A172 (cell line): ENCODE measurements at regions not wholly inside any gene's neighbourhood (a gene's known extent, or its start where the extent isn't known, plus 50 kb on each side); places are given as distances from the start of the nearest gene placed in this dataset.
"Not testable (repeated sequence)": the region's sequence is repeated elsewhere in the genome, so short reads cannot be mapped to it uniquely, and the experiment has no call there.

Experiments used
- DNase-seq: peaks from one replicate; pipeline ENCODE4 v3.0.0-alpha.2; 2015; ENCODE audit warnings: low spot score

- DNase-seq: no peak
Measured at GRCh38 chr10:113469796-113470195, 83.1 kb upstream of the HABP2 start.

GRCh38 chr10:113470372-113471240 is 82.2 kb upstream of the HABP2 start:
- DNase-seq: no peak

- no peak for DNase-seq
Measured at GRCh38 chr10:113471241-113471996, 81.4 kb upstream of the HABP2 start.

DNA sequence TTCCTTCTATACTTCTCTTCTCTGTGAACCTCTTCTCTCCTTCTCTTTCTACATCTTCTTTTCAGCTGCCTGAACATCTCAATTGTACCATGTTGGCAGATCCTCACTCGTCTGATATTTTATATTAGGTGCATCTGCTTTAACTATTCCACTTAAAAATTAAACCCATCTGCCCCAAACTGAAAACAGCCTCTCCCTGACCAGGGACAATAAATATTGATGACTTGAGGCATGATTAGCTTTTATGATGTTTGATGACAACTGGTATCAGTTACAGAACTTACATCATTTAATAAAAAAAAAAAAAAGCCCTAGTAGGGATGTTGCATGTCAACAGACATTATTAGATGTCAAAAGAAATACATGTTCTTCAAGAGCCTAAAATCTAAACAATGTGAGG is 79.8 kb upstream of the HABP2 start:
- DNase-seq: no peak

GRCh38 chr10:113473851-113474250 is 79.0 kb upstream of the HABP2 start:
- DNase-seq: peak; percentile 56

DNA sequence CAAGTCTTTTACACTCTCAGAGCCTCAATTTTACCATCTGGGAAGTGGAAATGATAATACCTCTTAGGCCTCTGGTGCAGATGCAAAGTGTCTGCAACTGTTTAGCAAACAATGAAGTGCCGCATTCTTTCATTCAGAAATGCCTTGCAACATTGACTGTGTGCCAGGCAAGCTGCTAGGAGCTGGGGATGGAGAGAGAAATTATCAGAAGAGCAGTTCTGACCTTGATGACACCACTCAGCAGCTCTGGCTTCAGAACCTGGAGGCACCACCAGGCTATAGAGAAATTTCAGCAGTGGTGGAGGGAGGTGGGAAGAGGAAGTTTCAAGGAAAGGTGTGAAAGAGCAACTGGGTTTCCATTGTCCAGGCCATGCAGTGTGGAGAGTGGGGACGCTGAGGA is 78.1 kb upstream of the HABP2 start:
- DNase-seq: no peak

GRCh38 chr10:113475381-113475807 is 77.5 kb upstream of the HABP2 start:
- peak; percentile 41 for DNase-seq

- no peak for DNase-seq
Measured at GRCh38 chr10:113476191-113476590, 76.7 kb upstream of the HABP2 start.

GRCh38 chr10:113476673-113477072 is 76.2 kb upstream of the HABP2 start:
- DNase-seq: no peak

DNA sequence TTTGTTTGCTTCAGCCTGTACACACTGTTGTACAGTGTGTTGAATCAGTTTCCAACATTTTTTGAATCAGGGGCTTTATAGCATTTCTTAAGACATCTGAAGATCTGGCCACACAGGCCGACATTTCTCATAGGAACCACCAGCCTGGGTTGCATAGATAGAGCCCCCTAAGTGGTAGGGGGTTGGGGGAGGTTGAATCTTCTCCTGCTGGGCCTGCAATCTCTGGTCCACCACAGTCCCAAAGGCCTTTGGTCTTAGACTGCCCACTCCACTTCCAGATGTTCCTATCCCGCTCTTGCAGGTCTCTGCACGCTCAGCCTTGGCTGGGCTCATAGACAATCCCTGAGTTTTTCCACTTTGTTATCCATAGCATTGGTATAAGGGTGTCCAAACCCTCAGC is 75.4 kb upstream of the HABP2 start:
- no peak for DNase-seq

GRCh38 chr10:113479346-113480080 is 73.3 kb upstream of the HABP2 start:
- DNase-seq: no peak

GRCh38 chr10:113480081-113480360 is 72.8 kb upstream of the HABP2 start:
- DNase-seq: no peak

- DNase-seq: no peak
Measured at GRCh38 chr10:113480851-113481502, 71.9 kb upstream of the HABP2 start.

DNA sequence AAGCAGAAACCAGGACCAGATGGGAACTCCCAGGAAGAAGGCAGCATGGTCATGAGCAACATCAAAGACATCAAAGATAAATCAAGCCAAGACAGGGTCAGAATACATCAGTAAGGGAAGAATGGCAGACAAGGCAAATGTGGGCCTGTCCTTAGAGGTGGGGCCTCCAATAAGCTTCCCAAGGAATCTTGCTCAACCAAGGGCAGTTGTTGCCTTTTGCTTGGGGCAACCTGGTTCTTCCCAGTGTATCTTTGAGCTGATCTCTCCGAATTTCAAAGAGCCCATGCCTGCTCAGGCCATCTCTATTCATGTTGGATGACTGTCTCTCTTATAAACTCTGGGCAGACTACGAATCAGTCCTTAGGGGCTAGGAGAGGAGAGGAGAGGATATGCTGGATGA is 68.4 kb upstream of the HABP2 start:
- DNase-seq: no peak

DNA sequence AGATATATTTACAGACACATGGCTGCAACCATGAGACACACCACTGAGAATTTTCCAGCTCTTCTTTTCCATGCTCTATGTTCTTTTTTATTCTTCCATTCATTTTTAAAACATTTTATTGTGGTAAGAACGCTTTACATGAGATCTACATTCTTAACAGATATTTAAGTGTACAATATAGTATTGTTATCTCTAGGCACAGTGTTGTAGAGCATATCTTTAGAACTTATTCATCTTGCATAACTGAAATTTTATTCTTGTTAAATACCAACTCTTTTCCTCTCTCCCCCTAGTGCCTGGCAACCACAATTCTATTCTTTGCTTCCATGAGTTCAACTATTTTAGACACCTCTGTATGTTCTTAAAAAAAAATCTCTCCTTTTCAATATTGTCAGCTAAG is 67.1 kb upstream of the HABP2 start:
- DNase-seq: no peak

DNA sequence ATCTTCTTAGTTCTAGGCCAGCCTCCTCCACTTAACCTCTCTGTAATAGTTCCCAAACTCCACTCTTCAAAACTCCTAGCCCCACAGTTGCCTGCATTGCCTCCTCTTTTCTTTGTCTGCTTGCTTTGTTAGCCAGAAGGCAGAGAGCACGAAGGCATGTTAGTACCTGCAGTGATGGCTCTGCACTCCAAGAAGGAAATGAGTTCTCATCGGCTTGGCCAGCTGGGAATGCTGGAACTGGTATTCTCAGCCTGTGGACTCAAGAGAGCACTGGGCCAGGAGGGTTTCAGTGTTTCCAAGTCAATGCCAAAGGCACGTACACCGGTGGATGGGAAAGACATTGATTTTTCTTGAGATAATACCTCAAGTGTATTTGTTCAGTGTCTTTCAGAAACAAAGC is 66.3 kb upstream of the HABP2 start:
- no peak for DNase-seq

- no peak for DNase-seq
Measured at GRCh38 chr10:113487154-113487553, 65.7 kb upstream of the HABP2 start.

DNA sequence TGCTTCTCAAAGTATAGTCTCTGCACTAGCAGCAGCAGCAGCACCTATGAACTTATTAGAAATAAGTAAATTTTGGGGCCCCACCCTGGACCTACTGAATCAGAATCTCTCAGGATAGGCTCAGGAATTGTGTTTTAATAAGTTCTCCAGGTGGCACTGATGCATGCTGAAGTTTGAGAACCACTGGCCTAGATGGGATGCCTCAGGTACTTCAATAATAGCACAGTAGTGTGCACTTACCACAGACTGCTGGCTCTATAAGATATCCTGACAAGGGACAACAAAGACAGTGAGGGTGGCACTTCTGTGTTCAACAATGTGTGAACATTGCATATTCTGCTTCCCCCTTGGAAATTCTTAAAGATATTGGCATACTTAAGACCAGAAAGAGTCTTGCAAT is 64.7 kb upstream of the HABP2 start:
- no peak for DNase-seq

- DNase-seq: not testable (repeated sequence)
Measured at GRCh38 chr10:113489522-113489921, 63.3 kb upstream of the HABP2 start.

- DNase-seq: no peak
Measured at GRCh38 chr10:113491967-113492565, 60.8 kb upstream of the HABP2 start.

DNA sequence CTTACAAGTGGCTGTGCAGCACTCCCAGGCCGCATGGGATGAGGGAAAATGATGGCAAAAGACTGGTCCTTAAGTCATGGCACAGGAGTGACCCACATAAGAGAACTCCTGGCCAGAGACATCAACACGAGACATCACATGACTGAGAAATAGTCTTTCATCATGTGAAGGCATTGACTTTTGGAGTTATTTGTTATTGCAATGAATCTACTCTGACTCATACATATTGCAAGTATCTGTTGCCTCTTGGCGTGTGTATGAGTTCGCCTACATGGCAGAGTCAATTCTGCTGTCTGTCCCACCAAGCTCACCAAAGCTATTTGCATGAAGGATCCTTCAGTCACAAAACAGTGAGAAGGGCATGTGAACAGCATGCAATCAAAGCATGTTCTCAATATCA is 59.7 kb upstream of the HABP2 start:
- no peak for DNase-seq

DNA sequence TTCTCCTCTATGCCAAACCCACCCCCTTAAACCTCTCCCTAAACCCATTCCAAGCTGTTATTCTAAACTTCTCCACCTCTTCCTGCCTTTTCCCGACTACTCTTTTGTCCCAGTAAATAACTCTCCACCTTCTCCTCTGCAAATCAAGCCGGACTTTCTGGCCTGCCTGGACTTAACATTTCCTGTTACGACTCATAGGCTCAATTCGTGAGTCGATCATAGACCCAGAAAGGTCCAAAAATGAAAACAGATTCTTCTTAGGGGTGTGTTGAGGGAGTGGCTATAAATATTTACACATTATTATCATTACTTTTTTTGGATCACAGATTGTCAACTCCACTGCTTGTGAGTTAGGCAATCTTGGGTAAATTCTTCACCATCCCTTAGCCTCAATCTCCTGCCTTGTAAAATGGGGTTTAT is 59.0 kb upstream of the HABP2 start:
- no peak for DNase-seq
